ENCODE measurements at regions not wholly inside any gene's neighbourhood (a gene's known extent, or its start where the extent isn't known, plus 50 kb on each side); places are given as distances from the start of the nearest gene placed in this dataset.

- TF ChIP-seq CTCF (IDR thresholded peaks at IDR 0.05) (no peak), POLR2A (IDR thresholded peaks at IDR 0.05) (no peak)
These were observed 52.5 kb upstream of the RBM19 start for GRCh38 chr12:114018669-114019068.
